GM12878 (cell line): ENCODE measurements at regions not wholly inside any gene's neighbourhood (a gene's known extent, or its start where the extent isn't known, plus 50 kb on each side); places are given as distances from the start of the nearest gene placed in this dataset.

ENCODE experiments used
- CTCF ChIP-seq, 3 experiments: IDR thresholded peaks in 2 of 3; conservative IDR thresholded peaks in 1 of 3; 2 replicates each; pipeline ENCODE4 v1.5.1; 2011; ENCODE audit warnings: low read depth in 3 of 3, low read length in 3 of 3, mild to moderate bottlenecking in 3 of 3, control low read depth in 2 of 3, moderate library complexity in 2 of 3, inconsistent platforms in 1 of 3, mixed read lengths in 1 of 3; ENCODE audit not compliant: control insufficient read depth in 2 of 3, insufficient read depth in 1 of 3; ENCODE audit errors: extremely low read depth in 1 of 3
- DPF2 ChIP-seq: fragments of 450-650 bp; IDR thresholded peaks from 2 replicates; pipeline ENCODE4 v1.6.1; 2017; ENCODE audit warnings: mild to moderate bottlenecking
- HCFC1 ChIP-seq: fragments of 150-350 bp; IDR thresholded peaks from 2 replicates; pipeline ENCODE4 v1.6.1; 2014; ENCODE audit warnings: low read length
- MTA3 ChIP-seq: IDR thresholded peaks from 2 replicates; pipeline ENCODE4 v1.6.1; 2012; ENCODE audit warnings: low read length, inconsistent platforms, borderline replicate concordance
- MYB ChIP-seq: fragments of 150-350 bp; IDR thresholded peaks from 2 replicates; pipeline ENCODE4 v1.6.1; 2014; ENCODE audit warnings: mild to moderate bottlenecking, low read depth, low read length, borderline replicate concordance
- NFIC ChIP-seq: IDR thresholded peaks from 2 replicates; pipeline ENCODE4 v1.6.1; 2012; ENCODE audit warnings: low read depth, mild to moderate bottlenecking, inconsistent platforms, low read length, moderate library complexity
- POLR2A ChIP-seq: IDR thresholded peaks from 2 replicates; pipeline ENCODE4 v1.6.1; 2011; ENCODE audit warnings: low read depth, mild to moderate bottlenecking, low read length
- SP1 ChIP-seq: IDR thresholded peaks from one replicate; pipeline ENCODE4 v1.6.1; 2011; ENCODE audit warnings: low read depth, low read length
- TAF1 ChIP-seq: IDR thresholded peaks from 2 replicates; pipeline ENCODE4 v1.6.1; 2011; ENCODE audit warnings: mild to moderate bottlenecking, low read depth, low read length, borderline replicate concordance
- USF1 ChIP-seq: IDR thresholded peaks from 2 replicates; pipeline ENCODE4 v1.6.1; 2011; ENCODE audit warnings: borderline replicate concordance, low read depth, mild to moderate bottlenecking, moderate library complexity, mixed read lengths, low read length; ENCODE audit not compliant: insufficient read depth; ENCODE audit errors: extremely low read length
- ZNF274 ChIP-seq: IDR thresholded peaks from one replicate; pipeline ENCODE4 v1.8.0; 2011; ENCODE audit not compliant: insufficient read length, insufficient read depth
- TF ChIP-seq, protein P1 (sequence below): IDR thresholded peaks from 2 replicates; pipeline ENCODE4 v1.6.1; 2012; ENCODE audit warnings: mild to moderate bottlenecking, low read depth, low read length

- no peak for TF ChIP-seq MYB
- no peak for TF ChIP-seq USF1
- TF ChIP-seq DPF2: no peak
- TF ChIP-seq, protein P1, sequence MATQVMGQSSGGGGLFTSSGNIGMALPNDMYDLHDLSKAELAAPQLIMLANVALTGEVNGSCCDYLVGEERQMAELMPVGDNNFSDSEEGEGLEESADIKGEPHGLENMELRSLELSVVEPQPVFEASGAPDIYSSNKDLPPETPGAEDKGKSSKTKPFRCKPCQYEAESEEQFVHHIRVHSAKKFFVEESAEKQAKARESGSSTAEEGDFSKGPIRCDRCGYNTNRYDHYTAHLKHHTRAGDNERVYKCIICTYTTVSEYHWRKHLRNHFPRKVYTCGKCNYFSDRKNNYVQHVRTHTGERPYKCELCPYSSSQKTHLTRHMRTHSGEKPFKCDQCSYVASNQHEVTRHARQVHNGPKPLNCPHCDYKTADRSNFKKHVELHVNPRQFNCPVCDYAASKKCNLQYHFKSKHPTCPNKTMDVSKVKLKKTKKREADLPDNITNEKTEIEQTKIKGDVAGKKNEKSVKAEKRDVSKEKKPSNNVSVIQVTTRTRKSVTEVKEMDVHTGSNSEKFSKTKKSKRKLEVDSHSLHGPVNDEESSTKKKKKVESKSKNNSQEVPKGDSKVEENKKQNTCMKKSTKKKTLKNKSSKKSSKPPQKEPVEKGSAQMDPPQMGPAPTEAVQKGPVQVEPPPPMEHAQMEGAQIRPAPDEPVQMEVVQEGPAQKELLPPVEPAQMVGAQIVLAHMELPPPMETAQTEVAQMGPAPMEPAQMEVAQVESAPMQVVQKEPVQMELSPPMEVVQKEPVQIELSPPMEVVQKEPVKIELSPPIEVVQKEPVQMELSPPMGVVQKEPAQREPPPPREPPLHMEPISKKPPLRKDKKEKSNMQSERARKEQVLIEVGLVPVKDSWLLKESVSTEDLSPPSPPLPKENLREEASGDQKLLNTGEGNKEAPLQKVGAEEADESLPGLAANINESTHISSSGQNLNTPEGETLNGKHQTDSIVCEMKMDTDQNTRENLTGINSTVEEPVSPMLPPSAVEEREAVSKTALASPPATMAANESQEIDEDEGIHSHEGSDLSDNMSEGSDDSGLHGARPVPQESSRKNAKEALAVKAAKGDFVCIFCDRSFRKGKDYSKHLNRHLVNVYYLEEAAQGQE: no peak
- TF ChIP-seq SP1: no peak
- no peak for TF ChIP-seq CTCF (IDR thresholded peaks at IDR 0.05 in 2 of 3, conservative IDR thresholded peaks at IDR 0.05 in 1 of 3; ENCODE audit: control insufficient read depth in 2 of 3, extremely low read depth in 1 of 3, insufficient read depth in 1 of 3, low read depth in 3 of 3, low read length in 3 of 3)
- TF ChIP-seq POLR2A: no peak
- no peak for TF ChIP-seq ZNF274
- no peak for TF ChIP-seq MTA3
- TF ChIP-seq HCFC1: no peak
- TF ChIP-seq NFIC: no peak
- TF ChIP-seq TAF1: no peak
Observed at GRCh38 chr9:73494894-73495293, 343.2 kb downstream of the ANXA1 start.
